ENCODE measurements at regions not wholly inside any gene's neighbourhood (a gene's known extent, or its start where the extent isn't known, plus 50 kb on each side); places are given as distances from the start of the nearest gene placed in this dataset.
A peak's percentile ranks its signal among the peaks of the same experiment; 100 is the strongest.

GRCh38 chr6:65819152-65819551, 112.1 kb upstream of the EYS start:
- DNase-seq, result no peak
- intact Hi-C loops (cut with DNase I, micrococcal nuclease), result no loop called here
- ATAC-seq, result no peak

DNA sequence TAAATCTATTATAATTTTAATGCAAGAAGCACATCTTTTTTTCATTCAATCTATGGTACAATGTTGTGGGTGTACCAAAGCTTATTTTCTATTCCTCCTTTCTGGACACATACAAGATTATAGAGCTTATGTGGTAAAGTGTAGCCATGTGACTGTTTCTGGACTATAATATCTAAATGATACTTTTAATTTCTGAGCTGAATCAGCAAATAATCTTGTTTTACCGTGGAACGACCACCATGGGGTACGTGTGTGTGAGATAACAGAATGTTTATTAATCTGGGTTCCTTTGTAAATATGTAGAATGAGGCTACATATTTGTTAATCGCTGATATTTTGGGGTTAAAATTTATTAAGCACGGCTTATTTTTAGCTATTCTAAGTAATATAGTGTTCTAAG, 111.5 kb upstream of the EYS start:
- intact Hi-C loops (cut with DNase I, micrococcal nuclease), result no loop called here
- no peak for ATAC-seq

DNA sequence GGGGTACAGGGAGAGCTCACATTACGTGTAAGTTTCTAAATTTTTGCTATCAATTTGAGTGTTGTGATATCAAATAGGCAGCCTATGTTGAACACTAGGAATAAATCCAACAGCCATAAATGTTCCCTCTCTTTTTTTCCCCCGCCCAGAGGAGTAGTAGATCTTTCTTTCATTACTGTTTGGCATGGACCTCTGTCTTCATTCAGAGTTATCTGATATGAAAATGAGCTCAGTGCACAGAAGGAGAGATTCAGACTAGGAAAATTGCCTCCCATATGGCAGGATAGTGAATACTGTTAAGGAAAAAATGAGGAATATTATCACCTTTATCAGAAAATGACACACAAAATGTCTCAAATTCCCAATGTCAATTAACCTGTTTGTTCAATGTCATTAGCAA, 110.0 kb upstream of the EYS start:
- DNase-seq (no peak), ATAC-seq (no peak)
- intact Hi-C loops (cut with DNase I, micrococcal nuclease), result no loop called here

More for the DNA sequence above, 111.5 kb upstream of the EYS start:
- DNase-seq, result no peak

GRCh38 chr6:65814071-65814470, 107.0 kb upstream of the EYS start:
- ATAC-seq (no peak), DNase-seq (no peak)
- intact Hi-C loops (cut with DNase I, micrococcal nuclease), result no loop called here

GRCh38 chr6:65803186-65803585, 96.2 kb upstream of the EYS start:
- intact Hi-C loops (cut with DNase I, micrococcal nuclease), result no loop called here
- DNase-seq, result no peak
- ATAC-seq, result no peak

GRCh38 chr6:65799389-65799788, 92.4 kb upstream of the EYS start:
- no peak for DNase-seq
- ATAC-seq, result no peak
- intact Hi-C loops (cut with DNase I, micrococcal nuclease), result no loop called here

GRCh38 chr6:65798280-65799014, 91.4 kb upstream of the EYS start:
- no peak for DNase-seq
- no peak for ATAC-seq
- intact Hi-C loops (cut with DNase I, micrococcal nuclease), result no loop called here

DNA sequence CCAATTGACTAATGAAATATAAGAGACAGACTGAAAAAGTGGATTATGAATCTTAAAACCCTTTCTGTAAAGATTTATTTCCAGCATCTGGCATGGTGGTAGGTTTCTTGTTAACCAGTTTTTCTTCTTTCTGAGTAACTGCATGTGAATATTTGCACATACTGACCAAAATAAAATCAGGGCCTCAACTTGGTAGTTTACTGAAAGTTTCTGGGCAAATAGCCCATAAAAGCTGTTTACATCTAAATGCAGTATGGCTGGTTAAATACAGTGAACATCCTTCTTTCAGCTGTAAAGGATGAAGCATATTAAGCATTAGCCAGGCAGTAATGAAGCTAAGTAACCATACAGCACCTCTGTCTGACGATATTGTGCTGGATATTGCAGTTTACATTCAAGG, 83.6 kb upstream of the EYS start:
- ATAC-seq (no peak), DNase-seq (no peak)
- intact Hi-C loops (cut with DNase I, micrococcal nuclease), result no loop called here

- ATAC-seq (no peak), DNase-seq (no peak)
- intact Hi-C loops (cut with DNase I, micrococcal nuclease), result no loop called here
Measured at GRCh38 chr6:65787787-65788186, 80.8 kb upstream of the EYS start.

GRCh38 chr6:65786815-65787214, 79.8 kb upstream of the EYS start:
- no peak for DNase-seq
- ATAC-seq, result no peak
- intact Hi-C loops (cut with DNase I, micrococcal nuclease), result no loop called here

- no peak for ATAC-seq
- intact Hi-C loops (cut with DNase I, micrococcal nuclease), result no loop called here
- no peak for DNase-seq
Measured at GRCh38 chr6:65780691-65781090, 73.7 kb upstream of the EYS start.

- ATAC-seq (peak; percentile 80), DNase-seq (peak in 1 of 2 donors; percentile 23)
- intact Hi-C loops (cut with DNase I, micrococcal nuclease), result no loop called here
Measured at GRCh38 chr6:65776332-65776731, 69.3 kb upstream of the EYS start.

DNA sequence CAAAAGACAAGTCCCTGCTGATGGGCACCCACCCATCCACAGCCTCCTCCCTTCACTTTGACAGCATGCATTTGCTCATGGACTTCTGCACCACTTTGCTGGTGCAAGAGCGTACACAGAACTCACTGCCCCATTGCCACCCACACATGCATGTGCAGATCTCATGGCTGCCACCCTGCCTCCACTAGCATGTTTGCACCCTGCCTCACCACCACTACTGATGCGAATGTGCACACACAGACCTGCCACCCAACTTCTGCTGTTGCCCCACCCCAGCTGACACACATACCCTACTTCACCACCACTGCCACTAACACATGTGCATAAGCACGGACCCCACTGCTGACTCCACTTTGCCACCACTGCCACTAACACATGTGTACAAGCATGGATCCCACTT, 64.9 kb upstream of the EYS start:
- no peak for DNase-seq
- intact Hi-C loops (cut with DNase I, micrococcal nuclease), result no loop called here
- no peak for ATAC-seq

- intact Hi-C loops (cut with DNase I, micrococcal nuclease), result no loop called here
- ATAC-seq (no peak), DNase-seq (no peak)
Measured at GRCh38 chr6:65761890-65762289, 54.9 kb upstream of the EYS start.

DNA sequence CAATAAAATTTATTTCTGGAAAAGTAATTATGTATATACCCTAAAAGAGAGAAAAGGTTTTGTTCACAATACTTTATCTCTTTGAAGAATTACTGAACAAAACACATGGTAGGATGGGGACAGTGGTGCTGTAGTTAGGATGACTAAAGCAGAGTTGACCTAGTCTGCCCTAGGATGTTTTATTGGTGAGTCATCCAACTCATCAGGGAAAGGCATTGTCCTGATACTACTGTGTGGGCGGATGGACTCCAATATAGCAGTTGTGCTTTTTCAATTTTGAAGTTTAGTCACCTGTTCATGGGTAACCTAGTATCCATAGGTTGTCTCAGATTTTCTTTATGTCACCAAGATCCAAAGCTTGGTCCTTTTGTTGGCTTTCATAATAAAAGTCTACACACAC, 53.3 kb upstream of the EYS start:
- ATAC-seq, result no peak
- intact Hi-C loops (cut with DNase I, micrococcal nuclease), result no loop called here

More for the DNA sequence above, 53.3 kb upstream of the EYS start:
- no peak for DNase-seq

Measured in left colon (tissue), 2 donors.